M059J (cell line): ENCODE measurements at regions not wholly inside any gene's neighbourhood (a gene's known extent, or its start where the extent isn't known, plus 50 kb on each side); places are given as distances from the start of the nearest gene placed in this dataset.

Experiments
- DNase-seq: peaks from one replicate; pipeline ENCODE4 v3.0.0-alpha.2; 2012; ENCODE audit warnings: low read depth

GRCh38 chr4:123026015-123026414 lies 103.6 kb upstream of the NUDT6 start:
- peak; percentile 72 for DNase-seq

GRCh38 chr4:123031664-123032063 lies 109.3 kb upstream of the NUDT6 start:
- no peak for DNase-seq

DNA sequence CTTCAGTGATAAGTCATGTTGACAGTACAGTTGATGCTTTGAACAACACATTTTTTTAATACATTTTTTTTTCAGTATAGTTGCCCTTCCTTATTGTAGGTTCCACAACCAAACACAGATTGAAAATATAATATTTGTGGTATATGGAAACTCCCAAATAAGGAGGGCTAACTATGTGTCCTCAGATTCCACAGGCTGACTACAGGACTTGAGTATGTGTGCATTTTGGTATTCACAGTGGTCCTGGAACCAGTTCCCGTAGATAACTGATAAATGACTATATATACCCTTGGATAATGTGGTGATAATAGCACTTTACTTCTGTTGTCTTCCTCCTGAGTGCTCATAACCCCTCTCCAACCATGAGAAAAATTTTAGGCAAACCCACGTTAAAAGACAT lies 111.6 kb upstream of the NUDT6 start:
- DNase-seq: no peak

DNA sequence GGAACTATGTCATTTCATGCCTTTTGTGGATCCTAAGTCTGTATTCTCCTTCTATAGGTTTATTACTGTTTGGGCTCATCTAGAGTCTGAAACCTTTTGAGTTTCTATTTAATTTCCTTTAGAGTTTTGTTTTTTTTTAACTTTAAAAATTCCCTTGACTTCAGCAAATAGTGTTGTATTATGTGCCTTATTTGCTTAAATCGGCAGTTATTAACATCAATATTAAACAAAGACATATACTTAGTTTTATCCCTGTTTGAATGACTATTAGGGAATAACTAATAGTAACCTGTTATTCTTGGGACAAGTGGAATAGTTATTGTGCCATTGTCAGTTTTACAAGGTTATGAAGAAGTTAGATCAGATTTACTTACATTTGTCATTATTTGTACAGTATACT lies 112.8 kb upstream of the NUDT6 start:
- DNase-seq: no peak

DNA sequence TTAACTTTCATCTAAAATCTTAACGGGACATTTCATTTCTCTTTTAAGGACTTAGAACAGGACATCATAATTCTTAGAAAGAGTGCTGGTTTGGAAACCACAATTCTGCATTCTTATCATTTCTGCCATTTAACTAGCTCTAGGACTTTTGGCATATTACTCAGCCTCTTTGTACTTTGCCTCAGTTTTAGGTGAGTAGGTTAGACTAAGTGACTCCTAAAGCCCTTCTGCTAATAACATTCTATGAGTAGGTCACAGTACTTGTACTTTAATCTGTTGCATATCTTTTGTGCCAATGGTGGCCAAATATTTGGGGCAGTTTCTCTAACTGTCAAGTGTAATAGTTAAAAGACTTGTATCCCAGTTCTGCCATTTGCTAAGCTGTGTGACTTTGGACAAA lies 115.4 kb upstream of the NUDT6 start:
- peak; percentile 80 for DNase-seq

DNA sequence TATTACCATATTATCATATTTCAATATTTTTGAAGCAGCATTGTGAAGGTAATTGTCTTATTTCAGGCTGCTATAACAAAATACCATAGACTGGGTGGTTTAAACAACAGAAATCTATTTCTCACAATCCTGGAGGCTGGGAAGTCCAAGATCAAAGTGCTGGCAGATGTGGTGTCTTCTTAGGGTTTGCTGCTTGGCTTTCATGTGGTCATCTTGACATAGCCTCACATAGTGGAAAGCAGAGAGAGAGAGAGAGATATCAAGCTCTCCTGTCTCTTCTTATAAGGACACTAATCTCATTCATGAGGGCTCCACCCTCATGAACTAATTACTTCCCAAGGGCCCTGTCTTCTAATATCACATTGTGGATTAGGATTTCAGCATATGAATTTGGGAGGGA lies 119.7 kb upstream of the NUDT6 start:
- DNase-seq: no peak

DNA sequence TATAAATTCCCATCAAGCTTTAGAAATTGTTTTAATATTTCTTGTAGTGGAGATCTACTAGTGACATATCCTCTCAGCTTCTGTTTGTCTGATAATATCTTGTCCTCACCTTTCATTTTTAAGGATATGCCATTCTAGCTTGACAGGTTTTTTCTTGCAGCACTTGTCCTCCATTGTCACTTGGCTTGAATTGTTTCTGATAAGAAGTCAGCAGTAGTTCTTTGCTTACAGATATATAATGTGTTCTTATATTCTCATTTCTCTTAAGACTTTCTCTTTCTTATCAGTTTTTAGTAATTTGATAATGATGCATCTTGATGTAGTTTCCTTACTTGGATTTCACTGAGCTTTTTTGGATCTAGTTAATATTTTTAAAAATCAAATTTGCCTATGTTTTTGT lies 120.6 kb upstream of the NUDT6 start:
- no peak for DNase-seq

- no peak for DNase-seq
Measured at GRCh38 chr4:123043793-123044425, 121.5 kb upstream of the NUDT6 start.

GRCh38 chr4:123046096-123046495 lies 123.7 kb upstream of the NUDT6 start:
- DNase-seq: no peak

GRCh38 chr4:123050018-123050417 lies 127.6 kb upstream of the NUDT6 start:
- no peak for DNase-seq

DNA sequence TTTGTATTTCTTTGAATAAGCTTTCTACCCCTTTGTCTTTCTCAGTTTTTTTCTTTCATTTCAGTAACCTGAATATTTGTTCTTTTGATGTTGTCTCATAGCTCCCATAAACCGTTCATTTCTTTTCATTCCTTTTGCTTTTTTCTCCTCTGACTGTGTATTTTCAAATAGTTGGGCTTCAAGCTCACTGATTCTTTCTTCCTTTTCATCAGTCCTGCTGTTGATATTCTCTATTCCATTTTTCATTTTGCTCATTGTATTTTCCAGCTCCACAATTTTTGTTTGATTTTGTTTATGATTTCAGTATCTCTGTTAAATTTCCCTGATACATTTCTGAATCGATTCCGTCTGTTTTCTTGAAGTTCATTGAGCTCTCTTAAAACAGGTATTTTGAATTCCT lies 129.6 kb upstream of the NUDT6 start:
- DNase-seq: no peak

DNA sequence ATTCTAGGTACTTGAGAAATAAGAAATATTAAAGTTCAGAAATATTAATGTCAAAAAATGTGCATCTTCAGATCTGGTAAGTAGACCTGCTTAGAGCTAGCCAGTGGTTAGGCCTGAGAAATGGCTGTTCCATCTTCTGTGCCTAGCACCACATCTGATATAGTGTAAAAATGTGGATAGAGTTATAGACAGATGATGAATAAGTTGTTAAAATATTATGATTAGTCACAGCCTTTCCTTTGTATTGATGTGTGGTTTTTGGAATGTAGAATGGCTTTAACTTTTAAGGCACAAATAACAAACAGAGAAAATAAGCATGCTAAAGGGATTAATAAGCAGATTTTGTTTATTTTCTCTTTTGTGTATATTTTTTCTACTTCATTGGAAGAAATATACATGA lies 133.5 kb upstream of the NUDT6 start:
- DNase-seq: peak; percentile 30

GRCh38 chr4:123060039-123060770 lies 137.8 kb upstream of the NUDT6 start:
- no peak for DNase-seq

DNA sequence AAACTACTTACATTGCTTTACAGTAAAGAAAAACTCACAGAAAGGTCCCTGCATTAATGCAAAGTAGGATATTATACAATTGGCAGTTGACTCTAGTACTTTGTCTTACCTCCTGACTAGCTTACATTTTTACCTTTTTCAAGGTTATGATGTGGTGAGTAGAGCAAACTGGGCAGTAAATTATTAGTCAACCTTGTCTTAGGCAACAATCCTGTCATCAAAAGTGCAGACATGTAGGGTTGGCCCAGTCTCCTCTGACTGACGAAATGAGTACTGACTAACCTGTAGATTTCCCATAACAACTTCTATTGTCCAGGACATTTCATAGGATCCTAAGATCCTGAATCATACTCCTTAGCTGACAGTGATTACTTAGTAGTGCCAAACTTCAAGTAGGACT lies 142.0 kb upstream of the NUDT6 start:
- peak; percentile 44 for DNase-seq

- DNase-seq: no peak
Measured at GRCh38 chr4:123068081-123068480, 145.7 kb upstream of the NUDT6 start.

GRCh38 chr4:123072060-123072459 lies 149.7 kb upstream of the NUDT6 start:
- no peak for DNase-seq

DNA sequence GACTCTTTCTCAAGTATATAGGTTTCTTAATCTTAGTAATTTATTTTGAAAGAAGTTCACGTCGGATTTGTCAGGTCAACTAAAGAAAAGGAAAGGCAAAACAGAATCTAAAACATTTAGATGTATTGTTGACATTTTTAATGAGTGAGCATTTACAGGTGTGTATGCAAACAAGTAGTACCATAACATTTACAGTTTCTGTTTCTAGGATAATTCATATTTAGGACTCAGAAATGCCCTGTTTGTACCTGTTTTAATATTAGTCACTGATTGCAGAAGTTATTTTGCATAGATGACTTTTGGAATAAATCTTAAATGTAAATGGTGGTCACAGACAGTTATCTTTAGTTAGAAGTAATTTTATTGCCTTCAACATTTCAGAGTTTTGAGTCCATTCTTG lies 151.3 kb upstream of the NUDT6 start:
- DNase-seq: no peak

DNA sequence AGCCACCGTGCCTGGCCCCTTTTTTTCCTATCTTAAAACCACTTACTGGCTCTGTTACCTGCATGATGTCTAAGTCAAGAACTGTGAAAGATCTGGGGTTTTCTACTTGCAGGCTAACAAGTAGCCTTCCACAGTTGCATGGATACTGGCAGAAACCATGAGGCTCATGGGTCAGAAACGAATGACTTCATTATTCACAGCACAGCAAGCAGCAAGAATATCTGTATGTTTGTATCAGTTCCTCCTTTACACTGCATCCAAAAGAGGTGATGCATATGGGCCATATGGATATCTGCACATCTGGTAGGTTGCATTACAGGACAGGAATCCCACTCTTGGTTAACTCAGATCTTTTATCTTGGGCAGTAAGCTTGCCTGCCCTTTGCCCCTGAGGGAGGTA lies 154.9 kb upstream of the NUDT6 start:
- no peak for DNase-seq

GRCh38 chr4:123081971-123082370 lies 159.6 kb upstream of the NUDT6 start:
- no peak for DNase-seq

DNA sequence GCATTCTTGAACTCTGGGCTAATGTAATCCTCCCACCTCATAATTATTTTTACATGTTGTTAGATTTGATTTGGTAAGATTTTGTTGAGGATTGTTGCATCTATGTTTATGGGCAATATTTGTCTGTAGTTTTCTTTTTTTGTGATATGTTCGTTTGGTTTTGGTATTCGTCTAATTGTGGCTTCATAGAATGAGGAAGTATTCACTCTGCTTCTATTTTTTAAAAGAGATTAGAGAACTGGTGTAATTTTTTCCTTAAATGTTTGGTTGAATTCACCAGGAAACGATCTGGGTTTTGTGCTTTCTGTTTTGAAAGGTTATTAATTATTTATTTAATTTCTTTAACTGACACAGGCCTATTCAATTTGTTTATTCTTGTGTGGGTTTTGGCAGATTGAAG lies 161.2 kb upstream of the NUDT6 start:
- DNase-seq: no peak

DNA sequence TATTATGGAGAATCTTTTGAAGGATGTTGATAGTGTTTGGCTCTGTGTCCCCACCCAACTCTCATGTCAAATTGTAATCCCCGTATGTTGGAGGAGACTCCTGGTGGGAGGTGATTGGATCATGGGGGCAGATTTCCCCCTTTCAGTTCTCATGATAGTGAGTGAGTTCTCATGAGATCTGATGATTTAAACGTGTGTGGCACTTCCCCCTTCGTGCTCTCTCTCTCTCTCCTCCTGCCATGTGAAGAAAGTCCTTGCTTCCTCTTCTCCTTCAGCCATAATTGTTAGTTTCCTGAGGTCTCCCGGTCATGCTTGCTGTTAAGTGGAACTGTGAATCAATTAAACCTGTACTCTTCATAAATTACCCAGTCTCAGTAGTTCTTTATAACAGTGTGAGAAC lies 166.1 kb upstream of the NUDT6 start:
- no peak for DNase-seq

DNA sequence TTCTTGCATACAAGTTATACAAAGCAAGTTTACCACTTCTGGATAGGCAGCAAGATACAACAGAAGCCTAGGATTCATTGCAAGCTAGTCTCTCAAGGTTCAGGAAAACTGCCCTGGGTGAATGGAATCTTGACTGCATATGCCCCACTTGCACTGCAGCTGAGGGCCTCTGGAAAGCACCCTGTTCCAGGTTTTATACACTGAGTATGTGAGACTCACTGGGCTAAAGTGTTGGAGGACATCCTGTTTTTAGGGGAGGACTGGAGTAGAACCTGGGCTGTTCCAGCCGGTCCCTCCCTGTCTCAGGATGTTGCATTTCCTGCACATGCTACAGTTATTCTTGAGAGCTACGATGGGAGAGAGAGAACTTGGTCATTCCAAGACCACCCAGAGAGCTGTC lies 168.5 kb upstream of the NUDT6 start:
- DNase-seq: no peak

DNA sequence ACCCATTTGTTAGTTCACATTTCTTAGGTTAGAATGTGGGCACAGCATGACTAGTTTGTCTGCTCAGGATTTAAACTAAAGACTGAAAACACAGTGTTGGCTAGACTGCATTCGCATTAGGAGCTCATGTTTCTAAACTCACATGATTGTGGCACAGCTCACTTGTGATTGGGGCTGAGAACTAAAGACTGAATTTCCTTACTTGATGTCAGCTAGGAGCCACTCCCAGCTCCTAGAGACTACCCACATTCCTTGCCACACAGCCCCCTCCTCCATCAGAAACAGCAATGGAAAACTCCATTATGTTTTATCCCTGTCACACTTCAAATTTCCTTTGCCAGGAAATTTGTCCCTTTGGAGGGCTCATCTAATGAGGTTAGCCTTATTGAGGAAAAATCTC lies 170.2 kb upstream of the NUDT6 start:
- no peak for DNase-seq

- DNase-seq: peak; percentile 5
Measured at GRCh38 chr4:123093236-123093635, 170.8 kb upstream of the NUDT6 start.
